Loucy (cell line): ENCODE measurements at regions not wholly inside any gene's neighbourhood (a gene's known extent, or its start where the extent isn't known, plus 50 kb on each side); places are given as distances from the start of the nearest gene placed in this dataset.

Experiments used
- EZH2phosphoT487 ChIP-seq: fragments of 200-600 bp; IDR thresholded peaks from 2 replicates; pipeline ENCODE4 v1.6.1; 2018; ENCODE audit warnings: antibody characterized with exemption, mild to moderate bottlenecking, moderate library complexity, borderline replicate concordance
- TF ChIP-seq, protein P1 (sequence below): fragments of 200-600 bp; sonication (generic); conservative IDR thresholded peaks from 2 replicates; pipeline ENCODE4 v1.5.1; 2014; ENCODE audit warnings: mild to moderate bottlenecking, antibody characterized with exemption, low read length

DNA sequence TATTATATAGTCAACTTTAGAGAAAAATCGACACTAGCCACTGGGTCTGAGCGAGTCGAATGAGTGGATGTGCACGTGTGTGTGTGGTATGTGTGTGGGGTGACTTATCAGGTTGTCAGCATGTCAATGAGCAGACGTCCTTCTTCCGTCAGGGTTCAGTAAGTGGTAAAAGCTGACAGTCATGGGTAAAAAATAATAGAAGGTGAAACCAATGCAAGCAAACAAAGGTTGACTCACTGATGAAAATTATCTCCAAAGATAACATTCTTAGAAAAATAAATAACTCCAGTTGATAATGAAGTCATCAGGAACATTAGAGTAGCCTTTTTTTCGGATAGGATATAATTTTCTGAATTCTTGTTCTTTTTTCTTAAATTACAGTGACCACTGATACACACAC is 243.8 kb upstream of the FOXQ1 start:
- TF ChIP-seq, protein P1, sequence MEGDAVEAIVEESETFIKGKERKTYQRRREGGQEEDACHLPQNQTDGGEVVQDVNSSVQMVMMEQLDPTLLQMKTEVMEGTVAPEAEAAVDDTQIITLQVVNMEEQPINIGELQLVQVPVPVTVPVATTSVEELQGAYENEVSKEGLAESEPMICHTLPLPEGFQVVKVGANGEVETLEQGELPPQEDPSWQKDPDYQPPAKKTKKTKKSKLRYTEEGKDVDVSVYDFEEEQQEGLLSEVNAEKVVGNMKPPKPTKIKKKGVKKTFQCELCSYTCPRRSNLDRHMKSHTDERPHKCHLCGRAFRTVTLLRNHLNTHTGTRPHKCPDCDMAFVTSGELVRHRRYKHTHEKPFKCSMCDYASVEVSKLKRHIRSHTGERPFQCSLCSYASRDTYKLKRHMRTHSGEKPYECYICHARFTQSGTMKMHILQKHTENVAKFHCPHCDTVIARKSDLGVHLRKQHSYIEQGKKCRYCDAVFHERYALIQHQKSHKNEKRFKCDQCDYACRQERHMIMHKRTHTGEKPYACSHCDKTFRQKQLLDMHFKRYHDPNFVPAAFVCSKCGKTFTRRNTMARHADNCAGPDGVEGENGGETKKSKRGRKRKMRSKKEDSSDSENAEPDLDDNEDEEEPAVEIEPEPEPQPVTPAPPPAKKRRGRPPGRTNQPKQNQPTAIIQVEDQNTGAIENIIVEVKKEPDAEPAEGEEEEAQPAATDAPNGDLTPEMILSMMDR, result no peak
- TF ChIP-seq EZH2phosphoT487, result no peak
